ENCODE measurements at regions not wholly inside any gene's neighbourhood (a gene's known extent, or its start where the extent isn't known, plus 50 kb on each side); places are given as distances from the start of the nearest gene placed in this dataset.
"Not testable (repeated sequence)": the region's sequence is repeated elsewhere in the genome, so short reads cannot be mapped to it uniquely, and the experiment has no call there.

DNA sequence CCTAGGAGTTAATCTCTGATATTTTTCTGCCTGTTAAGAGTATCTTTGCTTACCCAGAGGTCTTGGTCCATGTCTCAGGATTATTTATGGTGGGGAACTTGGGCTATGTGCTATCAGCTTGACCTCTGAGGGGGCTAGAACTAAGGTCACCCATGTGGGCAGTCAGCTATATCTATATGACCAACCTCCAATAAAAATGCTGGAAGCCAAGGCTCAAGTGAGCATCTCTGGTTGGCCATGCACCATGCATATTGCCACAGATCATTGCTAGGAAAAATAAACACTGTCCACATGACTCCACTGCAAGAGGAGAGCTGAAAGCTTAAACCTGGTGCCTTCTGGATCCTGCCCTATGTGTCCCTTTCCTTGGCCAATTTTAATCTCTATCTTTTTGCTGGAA is 196.5 kb upstream of the SLC7A11 start:
- DNase-seq (ENCODE audit: low spot score): no peak

DNA sequence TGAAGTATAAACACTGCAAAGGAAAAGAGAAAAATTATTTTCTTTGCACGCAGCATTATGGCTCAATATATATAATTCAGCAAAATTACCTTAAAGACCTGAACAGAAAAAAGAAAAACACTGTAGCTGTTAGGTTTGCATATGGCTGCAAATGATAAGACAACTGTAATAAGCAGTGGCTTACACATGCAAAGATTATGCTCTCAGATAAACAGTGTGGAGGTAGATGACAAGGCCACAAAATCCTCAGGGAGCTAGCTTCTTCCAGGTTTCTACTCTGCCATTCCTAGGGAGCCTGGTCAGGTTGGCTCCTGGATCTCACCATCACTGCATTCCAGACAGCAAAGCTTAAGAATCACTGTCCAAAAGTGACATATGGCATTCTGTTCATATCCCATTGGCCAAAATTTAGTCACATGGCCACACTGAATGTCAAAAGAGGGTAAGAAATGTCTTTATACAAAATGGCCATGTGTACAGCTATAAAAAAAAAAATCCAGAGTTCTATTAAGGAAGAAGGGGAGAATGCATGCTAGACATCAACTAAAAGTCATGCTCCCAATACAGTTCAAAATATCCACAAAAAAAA is 195.2 kb upstream of the SLC7A11 start:
- no peak for DNase-seq (ENCODE audit: low spot score)

DNA sequence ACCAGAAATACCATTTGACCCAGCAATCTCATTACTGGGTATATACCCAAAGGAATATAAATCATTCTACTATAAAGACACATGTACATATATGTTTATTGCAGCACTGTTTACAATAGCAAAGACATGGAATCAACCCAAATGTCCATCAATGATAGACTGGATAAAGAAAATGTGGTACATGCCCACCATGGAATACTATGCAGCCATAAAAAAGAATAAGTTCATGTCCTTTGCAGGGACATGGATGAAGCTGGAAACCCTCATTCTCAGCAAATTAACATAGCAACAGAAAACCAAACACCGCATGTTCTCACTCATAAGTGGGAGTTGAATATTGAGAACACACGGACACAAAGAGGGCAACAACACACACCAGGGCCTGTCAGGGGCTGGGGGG is 193.6 kb upstream of the SLC7A11 start:
- DNase-seq (ENCODE audit: low spot score): not testable (repeated sequence)

DNA sequence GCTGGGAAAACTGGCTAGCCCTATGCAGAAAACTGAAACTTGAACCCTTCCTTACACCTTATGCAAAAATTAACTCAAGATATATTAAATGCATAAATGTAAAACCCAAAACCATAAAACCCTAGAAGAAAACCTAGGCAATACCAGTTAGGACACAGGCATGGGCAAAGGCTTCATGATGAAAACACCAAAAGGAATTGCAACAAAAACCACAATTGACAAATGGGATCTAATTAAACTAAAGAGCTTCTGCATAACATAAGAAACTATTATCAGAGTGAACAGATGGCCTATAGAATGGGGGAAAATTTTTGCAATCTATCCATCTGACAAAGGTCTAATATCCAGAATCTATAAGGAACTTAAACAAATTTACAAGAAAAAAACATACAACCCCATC is 192.9 kb upstream of the SLC7A11 start:
- not testable (repeated sequence) for DNase-seq (ENCODE audit: low spot score)

DNA sequence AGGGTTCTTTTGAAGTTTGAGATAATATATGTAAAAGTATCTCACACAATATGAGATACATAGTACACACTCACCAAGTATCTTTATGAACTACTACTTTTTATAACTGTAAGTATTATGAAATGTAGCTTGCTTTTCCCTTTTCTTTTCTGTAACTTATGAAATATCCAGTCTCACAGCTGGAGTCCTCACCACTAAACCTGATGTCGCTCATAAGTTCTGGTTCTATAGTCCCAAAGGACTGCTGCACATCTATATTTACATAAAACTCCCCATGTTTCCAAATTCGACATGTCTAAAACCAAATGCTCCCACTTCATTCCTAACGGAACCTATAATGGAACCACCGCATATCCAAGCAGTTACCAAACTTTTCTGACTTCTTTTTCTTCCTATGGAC is 186.5 kb upstream of the SLC7A11 start:
- no peak for DNase-seq (ENCODE audit: low spot score)

DNA sequence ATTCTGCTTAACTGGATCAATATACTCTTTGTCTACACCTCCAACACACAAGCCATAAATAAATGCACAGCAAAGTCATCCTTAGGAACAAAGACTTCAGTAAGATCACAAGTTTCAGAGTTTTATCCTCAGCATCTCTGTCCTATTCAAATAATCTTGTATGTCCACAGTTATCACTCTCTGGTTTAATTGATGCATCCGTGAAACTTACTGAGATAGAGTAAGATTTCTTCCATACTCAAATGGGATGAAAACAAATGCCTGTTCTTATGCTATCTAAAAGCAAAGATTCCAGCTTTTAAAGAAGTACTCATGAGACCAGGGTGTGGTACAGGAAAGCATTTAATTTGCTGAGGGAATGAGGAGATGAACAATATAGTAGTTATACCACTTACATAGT is 184.6 kb upstream of the SLC7A11 start:
- no peak for DNase-seq (ENCODE audit: low spot score)

DNA sequence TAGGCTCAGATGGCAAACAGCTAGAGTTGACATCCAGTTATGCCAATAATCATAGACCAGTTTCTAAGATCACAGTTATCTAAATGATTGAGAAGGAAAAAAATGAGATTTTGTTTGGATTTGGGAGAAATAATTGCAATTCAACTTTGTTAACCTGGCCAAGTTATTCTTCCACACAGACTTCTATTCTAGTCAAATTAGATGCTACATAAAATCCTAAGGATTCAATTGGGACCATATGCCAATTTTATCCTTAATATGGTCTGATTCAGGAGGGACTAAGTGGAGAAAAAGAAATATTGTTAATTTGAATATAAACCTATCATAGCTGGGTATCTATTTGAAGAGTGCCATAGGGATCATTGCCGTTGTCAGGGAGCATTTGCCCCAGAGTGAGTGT is 178.3 kb upstream of the SLC7A11 start:
- DNase-seq (ENCODE audit: low spot score): no peak

DNA sequence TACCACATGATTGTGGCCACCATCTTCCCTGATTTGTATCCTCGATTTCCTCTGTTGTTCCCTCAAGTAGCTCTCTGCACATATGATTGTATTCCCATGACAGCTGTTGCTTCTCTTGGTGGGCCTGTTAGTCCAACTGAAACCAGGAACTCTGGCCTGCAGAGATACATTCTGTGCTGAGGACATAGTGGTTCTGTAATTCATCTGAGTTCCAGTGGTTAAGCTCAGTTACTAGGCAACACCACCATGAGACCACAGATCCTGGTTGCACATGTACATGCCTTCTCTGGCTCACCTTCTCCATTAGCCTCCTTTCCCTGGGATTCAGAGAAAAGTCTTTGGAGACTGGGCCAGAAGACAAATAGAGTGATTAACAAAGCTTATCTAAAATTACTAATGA is 172.1 kb upstream of the SLC7A11 start:
- no peak for DNase-seq (ENCODE audit: low spot score)

DNA sequence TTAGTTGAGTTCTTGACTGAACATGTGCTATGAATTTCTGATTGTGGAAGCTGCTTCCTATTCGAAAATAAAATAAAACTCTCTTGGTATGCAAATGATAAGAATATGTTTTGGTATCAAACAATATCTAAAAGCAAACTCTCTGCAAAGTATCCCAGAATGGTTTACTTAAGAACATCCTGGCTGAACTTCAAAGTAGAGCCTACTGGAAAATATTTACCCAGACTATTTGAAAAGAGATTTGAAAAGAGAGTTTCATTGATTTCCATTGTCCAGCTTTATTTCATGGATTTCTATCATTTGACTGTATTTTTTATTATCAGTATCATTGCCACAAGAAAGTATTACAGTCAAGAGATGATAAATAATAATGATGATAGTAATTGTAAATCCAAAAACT is 171.1 kb upstream of the SLC7A11 start:
- DNase-seq (ENCODE audit: low spot score): no peak

DNA sequence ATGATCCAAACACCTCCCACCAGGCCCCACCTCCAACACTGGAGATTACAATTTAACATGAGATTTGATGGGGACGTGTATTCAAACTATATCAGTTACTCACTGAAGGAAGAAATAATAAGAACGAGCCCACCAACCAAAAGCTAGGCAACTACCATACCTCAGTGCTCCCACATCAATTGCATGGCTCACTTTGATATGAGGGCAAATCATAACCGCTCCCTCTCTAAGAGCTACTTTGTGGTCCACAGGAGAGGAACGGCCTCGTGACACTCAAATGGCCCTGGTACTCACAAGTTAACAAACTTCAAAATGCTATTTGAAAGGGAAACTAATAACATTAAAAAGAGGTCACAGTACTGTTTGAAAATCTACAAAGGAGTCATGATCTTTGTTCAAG is 170.7 kb upstream of the SLC7A11 start:
- DNase-seq (ENCODE audit: low spot score): no peak

DNA sequence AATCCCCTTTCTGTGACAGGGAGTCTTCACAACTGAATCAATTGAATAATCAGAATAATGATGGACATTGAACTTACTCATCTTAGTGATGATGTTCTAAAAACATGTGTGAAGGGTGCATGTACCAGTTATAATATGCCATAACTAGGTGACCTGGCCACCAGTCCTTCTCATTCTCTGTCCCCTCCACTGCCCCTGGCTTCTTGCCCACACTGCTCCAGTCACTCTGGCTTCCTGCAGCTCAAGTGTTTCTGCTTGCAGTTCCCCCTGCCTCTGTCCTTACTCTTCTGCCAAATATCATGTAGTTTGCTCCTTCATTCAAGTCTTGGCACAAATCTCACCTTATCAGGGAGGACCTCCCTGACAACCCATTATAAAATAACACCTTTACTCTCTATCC is 168.1 kb upstream of the SLC7A11 start:
- DNase-seq (ENCODE audit: low spot score): no peak

DNA sequence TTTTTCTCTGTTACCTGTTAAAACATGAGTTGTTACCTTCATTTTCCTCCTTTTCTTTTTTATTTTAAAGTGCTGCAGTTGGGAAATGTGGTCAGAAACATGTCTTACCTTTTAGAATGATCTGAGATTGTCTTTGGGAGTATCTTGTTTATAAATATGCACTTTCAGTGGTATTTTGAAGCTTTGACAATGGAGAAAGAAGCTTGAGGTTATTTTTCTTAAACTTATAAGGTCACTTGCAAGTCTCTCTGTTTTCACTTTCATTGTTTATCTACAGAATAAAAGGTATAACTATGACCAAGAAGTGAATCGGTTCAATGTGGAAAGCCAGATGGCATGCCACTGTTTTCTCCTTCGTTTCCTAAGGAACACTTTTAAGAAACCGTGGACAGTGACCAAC is 167.5 kb upstream of the SLC7A11 start:
- no peak for DNase-seq (ENCODE audit: low spot score)

DNA sequence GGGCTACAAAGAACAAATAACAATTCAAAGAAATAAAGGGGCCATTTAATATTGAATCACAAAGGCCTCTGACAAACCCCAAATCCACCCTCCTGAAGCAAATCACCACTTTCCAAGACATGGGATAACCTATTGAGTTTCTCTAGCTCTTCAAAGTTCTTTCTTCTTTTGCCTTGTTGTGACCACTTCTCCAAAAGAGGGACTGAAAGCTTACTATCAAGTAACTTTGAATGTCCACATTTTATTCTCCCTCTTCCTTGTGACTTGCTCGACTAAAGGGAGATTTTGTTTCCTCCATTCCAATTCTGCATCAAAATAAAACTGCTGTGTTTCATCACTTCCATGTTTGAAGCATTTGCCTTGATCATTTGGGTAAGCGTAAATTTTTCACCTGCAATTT is 166.6 kb upstream of the SLC7A11 start:
- no peak for DNase-seq (ENCODE audit: low spot score)

DNA sequence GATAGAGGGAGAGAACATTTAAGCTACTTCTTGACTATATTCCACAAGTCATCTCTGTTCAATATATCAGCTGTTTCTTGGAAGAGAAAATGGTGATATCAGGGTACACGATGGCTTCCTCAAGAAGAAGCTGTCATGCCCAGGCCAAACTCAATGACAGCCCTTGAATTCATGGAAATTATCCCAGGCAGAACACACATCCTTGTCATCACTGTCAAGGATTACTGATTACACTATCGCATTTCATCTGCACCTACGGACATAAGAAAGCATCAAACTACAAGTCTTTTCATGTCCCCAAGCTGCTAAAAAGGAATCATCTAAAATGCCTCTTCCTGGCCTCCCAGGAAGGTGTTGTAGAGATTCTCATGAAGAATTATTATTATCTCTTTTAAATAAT is 165.2 kb upstream of the SLC7A11 start:
- DNase-seq (ENCODE audit: low spot score): no peak

DNA sequence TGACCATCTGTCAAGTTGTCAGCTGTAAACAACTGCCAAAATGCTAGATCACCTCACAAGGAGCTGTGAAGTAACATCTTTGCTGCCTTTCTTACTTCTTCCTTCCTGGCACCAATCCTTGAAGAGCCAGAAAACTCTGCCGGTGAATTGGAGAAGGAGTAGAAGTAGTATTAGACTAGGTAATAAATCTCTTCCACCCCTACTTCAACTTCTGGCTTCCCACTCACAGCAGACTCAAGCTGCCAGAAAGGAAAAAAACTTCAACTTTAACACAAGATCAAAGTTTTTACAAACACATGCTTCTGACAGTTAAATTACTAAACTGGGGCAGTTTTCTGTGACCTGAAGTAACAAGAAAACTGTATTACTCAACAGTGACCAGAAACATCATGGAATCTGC is 164.7 kb upstream of the SLC7A11 start:
- DNase-seq (ENCODE audit: low spot score): no peak

DNA sequence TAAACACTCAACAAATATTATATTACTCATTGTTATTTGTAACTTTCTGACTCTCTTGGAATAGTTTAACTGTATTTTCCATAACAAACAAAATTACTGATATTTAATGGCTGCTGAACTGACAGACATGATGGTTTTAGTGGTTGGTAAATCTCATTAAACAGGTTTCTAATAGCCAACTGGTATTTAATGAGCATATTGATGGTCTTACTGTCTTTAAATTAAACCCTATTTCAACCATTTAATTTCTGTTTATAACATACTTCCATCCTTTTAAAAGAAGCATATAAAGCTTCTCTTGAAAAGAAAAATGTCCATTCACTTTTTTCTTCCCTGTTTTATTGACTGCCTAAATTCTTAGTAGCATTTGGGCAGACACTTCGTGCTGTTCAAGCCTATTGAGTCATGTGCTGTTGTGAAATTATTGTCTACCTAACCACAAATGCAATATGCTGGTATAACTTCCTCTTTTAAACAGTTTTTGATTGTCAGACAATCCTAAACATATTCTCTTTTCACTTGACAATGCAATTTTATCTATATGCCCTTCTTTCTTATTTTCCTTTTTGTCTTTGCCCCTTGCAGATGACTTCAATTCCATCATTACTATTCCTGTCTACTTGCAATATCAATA is 163.9 kb upstream of the SLC7A11 start:
- no peak for DNase-seq (ENCODE audit: low spot score)

DNA sequence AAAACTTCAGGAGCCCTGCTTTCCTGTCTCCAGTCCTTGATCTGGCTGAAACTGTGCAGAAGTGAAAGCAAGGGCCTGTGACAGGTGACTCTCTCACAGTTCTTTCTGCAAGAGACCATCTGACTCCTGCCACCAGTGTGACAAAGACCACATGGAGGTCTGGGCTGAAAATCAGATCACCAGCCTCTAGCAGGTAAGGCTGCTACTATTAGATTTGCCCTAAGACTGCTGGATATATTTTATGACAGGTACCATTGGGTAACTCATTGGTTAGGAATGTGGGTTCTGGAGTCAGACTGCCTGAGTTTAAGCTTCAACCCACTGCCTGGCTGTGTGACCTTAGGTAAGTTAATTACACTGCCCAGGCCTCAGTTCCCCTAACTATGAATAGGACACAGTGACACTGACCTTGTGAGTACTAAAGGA is 163.3 kb upstream of the SLC7A11 start:
- DNase-seq (ENCODE audit: low spot score): peak; percentile 35

DNA sequence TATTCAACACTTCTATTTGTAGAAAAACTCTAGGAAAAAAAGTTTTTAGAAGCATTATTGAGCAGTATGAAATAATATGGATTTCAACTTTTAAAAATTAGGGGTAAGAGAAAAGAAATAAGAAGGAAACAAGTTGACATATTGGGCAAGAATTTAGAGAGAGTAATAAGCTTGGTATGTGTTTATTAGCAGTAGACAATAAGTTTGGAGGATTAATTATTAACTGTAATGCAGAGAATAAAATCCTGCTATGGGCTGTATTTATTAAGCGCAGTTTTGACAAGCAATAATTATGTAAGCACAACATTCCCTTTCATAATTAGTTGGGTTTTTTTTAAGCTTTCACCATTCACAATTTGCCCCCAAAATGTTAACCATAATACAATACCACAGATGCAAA is 162.7 kb upstream of the SLC7A11 start:
- DNase-seq (ENCODE audit: low spot score): no peak

DNA sequence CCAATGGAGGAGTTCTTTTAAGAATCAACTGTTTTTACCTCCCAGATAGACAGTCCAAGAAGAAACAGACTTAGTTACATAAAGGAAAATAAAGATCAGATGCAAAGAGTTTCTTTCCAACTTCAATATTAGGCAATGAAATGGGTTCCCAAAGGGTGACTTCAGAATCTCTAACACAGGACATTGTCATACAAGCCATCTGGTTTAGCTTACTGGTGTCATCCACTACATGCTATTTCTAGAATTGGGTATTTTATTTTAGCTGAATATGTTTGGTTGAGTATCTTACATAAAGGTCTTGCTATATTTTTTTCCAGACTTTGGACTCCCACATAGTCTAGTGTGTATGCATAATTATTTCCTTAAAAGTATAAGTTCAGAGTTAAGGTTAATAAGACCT is 162.1 kb upstream of the SLC7A11 start:
- DNase-seq (ENCODE audit: low spot score): no peak

DNA sequence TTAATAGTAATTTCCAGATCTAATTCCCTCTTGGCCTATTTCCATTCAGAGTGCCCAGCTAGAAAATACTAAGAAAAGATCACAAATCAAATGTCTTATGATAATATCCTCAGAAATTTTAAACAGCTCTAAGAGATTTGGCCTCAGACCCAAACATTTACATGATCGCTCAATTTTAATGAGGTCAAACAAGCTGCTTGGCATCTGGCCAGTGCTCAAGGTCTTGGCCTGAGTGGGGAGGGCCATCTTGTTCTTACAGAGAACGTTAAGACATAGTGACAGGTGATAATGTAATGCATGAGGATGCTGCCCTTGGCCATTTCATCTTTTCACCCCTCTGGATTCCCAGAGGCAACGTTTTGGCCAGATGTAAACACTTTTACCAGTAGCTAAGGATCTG is 159.2 kb upstream of the SLC7A11 start:
- no peak for DNase-seq (ENCODE audit: low spot score)

DNA sequence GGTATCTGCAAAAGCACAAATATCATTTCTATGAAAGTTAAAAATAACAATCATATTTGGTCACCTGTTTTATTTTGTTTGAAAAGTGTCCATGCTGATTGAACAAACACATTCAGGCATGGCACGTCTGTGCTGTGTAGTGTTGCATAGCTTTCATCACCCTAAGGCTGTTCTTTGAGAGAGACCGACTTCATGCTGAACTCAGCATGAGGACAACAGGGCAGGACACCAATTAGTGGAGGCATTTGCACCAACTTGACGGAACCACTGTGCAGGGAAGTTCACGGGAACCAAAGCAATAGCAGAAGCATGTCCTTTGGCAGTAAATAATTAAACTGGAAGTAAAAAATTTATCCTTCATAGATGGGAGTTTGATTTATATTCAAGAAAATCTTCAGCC is 158.4 kb upstream of the SLC7A11 start:
- DNase-seq (ENCODE audit: low spot score): no peak

DNA sequence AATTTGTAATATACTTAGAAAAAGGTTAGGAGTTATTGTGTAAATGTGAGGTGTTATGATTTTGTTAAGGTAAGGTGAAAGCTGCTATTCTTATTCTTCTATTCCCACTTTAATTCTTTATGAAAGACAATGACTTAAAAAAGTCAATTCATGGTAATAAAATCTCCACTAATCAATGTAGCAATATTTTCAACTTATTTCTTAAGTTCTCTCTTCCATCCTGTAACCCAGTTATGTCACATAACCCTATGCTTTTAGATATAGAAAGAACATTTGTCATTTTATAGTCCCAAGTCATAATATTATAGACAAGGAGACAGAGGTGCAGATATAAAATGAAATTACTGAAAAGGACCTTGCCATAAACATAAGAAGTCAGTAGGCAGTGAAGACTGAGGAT is 157.9 kb upstream of the SLC7A11 start:
- DNase-seq (ENCODE audit: low spot score): no peak

DNA sequence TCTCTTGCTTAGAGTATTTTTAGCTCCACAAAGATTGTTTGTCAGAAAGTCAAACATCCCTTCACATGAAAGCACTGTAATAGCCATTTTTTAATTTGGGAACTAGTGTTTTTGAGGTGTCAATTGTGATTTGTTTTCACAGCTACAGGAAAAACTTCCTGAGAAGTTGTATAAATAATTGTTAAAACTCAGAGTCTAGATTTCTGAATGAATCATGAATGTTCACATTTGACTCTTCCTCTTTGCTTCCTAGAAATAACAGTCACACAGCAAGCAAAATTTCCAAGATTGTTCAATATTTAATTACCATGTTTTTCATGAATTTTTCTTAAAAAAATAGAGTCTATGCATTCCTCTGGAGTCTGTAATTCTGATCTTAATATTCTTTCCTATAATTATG is 156.9 kb upstream of the SLC7A11 start:
- DNase-seq (ENCODE audit: low spot score): no peak

DNA sequence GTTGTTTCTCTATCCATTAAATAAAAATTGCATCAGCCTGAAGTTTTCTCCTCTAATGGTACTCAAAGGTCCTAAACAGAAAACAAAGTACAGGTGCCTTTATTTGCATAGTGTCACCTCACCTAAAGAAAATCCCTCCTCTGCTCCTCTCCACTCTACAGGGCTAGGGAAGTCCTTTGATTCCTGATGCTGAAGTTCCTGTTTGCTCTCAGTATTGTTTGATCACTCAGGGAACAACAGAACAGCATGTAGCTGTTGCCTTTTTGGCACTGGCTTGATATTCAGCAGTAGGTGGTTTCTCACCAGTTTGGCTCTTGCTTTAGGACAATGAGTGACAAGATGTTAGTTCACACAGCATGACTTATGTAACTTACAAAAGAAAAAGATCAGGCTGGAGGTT is 156.2 kb upstream of the SLC7A11 start:
- DNase-seq (ENCODE audit: low spot score): no peak
